GM18508 (cell line): ENCODE measurements at regions not wholly inside any gene's neighbourhood (a gene's known extent, or its start where the extent isn't known, plus 50 kb on each side); places are given as distances from the start of the nearest gene placed in this dataset.

ENCODE experiments used
- ATAC-seq: cut with Tn5 transposase; IDR thresholded peaks from one replicate; pipeline ENCODE4 v1.9.1; 2021; ENCODE audit warnings: moderate number of reproducible peaks; ENCODE audit not compliant: insufficient read depth, unreplicated experiment

DNA sequence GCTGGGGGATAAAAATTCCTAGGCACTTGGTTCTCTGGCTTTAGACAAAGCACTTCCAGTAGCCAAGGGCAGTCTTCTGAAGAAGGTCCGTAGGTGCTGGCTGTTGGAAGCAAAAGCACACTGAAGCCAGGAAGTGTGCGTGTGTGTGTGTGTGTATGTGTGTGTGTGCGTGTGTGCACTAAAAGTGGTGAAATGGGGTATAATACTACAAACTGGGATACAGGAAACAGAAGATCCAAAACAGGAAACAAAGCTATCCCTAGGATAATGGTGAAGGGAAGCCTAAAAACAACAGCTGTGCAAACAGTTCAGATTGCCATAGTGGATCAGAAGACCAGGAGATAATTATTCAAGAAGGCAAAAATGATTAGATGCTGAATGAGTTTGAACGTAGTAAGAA, 103.4 kb downstream of the IL20RB start:
- no peak for ATAC-seq

- ATAC-seq: peak; percentile 93
Measured at GRCh38 chr3:137062250-137062649, 104.5 kb downstream of the IL20RB start.

- no peak for ATAC-seq
Measured at GRCh38 chr3:137065381-137065780, 107.6 kb downstream of the IL20RB start.

DNA sequence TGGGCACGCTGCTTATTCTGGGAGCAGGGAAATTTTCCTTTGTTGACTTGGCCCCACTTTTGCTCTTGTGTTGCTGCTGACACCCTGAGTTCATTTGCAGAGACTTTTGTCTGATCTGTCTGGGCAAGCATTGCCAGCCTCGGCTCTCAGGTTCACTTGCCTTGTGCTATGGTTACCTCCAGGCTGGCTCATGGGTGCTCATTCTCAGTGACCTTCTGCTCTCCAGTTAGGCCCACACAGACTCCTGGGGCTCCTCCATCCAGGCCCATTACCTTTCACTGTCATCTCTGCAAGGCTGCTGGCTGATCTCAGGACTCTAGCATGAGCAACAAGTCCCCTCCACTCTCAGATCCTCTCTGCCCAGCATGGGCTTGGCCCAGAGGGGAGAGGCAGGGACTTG, 108.3 kb downstream of the IL20RB start:
- no peak for ATAC-seq

GRCh38 chr3:137071104-137071503, 113.3 kb downstream of the IL20RB start:
- ATAC-seq: no peak

GRCh38 chr3:137075020-137075419, 117.2 kb downstream of the IL20RB start:
- ATAC-seq: no peak

DNA sequence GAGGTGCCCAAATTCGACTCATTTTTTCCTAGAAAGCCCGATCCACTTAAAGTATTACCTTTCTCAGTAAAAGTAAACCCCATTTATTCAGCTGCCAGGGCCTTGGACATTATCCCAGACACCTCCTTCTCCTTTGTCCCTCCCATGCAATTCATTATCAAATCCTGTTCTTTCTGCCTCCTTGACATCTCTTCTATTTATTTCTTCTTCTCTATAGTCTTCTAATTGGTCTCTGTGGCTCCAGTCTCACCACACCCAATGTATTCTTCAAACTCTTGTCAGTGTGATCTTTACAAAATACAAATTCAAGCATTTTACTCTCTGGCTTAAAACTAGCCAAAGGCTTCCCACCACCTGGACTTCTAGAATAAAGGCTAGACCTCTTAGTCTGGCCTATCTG, 120.3 kb downstream of the IL20RB start:
- no peak for ATAC-seq

DNA sequence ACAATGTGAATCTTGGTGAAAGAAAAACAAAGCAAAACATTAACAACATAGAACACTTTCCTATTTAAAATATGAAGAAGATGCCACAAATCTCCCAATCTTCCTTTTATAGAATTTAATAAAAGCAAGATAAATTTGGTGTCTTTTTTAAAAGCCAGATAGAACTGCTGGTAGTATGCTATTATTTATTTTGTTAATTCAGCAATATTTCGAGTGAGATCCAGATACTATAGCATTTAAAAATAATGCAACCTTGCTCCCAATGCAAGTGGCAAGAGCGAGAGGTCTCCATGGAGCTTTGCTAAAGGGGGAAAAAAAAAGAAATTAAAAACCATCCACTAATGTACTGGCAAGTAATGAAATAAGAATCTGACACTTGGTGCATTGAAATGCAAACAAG, 121.8 kb downstream of the IL20RB start:
- no peak for ATAC-seq

DNA sequence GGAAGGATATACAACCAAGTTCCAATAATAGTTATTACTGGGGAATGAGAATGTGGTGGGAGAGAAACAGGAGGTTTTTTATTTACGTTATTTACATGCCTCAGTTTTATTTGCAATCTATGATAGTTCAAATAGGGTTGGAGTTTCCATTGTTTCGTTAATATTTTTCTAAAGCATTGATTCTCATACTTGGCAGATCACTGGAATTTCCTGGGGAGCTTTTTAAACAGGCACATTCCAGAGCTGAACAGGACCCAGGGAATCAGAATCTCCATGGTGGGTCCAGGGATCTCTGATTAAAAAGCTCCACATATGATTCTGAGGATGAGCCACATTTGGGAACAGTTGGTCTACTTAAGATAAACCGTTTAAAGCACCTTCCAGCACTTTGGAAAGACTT, 123.9 kb downstream of the IL20RB start:
- ATAC-seq: no peak

- ATAC-seq: no peak
Measured at GRCh38 chr3:137082763-137083162, 125.0 kb downstream of the IL20RB start.

DNA sequence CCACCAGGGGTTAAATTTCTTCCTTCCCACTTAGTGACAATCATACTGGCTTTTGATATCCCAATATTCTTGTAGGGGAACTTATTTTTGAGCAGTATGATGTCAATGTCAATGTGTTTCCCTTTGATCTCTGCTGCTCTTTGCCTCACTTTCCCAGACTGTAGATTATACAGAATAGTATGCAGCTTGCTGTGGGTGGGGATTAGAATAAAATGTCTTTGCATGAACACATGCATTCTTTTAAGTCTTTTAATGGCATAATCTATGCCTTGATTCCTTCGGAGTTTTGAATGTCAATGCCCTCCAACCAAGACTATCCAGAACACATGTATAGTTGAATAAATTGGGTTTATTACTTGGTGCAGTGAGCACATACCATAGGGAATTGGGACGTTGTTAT, 125.5 kb downstream of the IL20RB start:
- ATAC-seq: no peak

DNA sequence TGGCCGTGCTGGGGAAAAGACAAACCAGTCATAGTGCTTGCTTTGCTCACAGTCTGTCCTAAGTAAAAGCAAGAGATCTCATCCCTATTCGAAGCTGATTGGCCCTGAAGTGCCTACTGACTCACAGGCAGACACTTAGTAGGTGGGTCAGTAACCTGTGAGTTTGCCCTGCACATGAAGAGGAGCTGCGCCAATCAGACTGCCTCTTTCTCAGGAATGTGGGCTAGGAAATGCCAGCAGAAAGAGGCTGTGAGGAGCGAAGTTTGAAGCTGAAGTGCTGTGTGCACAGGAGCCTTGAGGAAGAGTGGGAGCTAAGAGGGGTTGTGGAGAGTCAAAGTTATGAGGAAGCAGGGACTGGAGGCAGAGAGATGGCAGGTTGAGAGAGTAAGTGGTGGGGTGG, 126.8 kb downstream of the IL20RB start:
- ATAC-seq: no peak

DNA sequence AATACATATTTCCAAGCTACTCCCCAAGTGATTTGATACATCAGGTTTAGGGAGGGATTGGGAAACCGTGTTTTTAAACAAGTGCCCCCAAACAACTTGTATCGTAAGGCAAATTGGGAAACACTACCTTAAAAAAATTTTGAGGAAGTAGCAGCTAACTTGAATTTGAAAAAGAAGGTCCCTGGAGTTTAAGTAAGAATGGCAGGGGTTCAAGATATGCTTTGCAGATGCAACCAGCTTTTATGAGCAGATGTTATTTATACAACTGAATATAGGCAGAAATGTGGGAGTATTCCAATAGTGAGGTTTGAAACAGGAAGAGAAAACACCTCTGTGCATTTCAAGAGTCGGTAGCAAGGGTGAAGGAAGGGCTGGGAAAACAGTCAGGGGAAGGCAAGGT, 139.6 kb downstream of the IL20RB start:
- no peak for ATAC-seq

GRCh38 chr3:137097852-137098251, 140.1 kb downstream of the IL20RB start:
- no peak for ATAC-seq

DNA sequence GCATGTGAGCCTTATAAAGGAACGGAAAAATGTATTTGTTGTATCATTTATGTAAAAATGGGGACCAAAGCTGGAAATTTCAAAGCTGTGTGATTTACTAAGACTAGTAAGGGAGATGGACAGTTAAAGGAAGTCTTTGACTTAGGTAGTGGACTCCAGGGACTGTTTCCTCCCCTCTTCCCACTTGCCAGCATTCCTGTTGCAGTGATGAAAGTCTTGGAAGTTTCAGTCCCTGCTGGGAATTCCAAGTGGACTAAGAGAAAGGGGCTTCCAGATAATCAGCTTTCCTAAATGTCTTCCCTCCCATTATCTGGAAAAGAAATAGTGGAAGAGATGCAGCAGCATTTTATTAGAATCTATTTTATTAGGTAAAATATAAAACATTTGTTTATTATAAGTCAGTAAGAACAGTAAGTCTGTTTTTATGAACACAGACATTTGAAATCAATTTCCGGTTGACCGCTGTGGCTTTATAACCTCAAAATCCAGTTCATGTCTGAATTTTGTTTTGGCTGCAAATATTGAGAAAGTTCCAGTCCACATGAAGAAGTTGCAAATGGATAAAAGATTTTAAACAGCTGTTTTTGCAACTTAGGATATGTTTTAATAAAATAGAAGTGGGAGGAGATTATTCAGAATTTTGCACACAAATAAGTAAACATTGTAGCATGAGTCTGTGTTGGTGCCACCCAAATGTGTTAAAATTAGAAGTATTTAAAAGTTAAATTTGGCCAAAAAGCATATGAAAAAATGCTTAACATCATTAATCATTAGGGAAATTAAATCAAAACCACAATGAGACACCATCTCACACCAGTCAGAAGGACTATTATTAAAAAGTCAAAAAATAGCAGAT, 141.8 kb downstream of the IL20RB start:
- no peak for ATAC-seq

GRCh38 chr3:137100326-137100725, 142.5 kb downstream of the IL20RB start:
- no peak for ATAC-seq

DNA sequence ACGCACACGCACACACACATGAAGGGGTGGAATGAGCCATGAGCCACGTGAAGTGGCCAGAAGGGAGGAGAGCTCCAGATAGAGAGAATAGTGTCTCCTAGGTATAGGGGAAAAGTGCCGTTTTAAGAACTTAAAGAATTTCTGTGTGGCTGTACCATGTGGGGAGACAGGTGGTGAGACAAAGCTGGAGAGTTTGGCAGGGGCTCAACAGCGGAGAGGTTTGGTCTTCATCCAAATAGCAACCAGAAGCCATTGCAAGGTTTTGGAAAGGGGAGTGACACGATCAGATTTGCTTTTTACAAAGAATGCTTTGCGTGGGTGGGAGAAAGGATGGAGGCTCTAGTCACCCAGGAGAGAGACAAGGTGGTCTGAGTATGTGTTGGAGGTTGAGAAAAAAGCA, 146.0 kb downstream of the IL20RB start:
- ATAC-seq: no peak

DNA sequence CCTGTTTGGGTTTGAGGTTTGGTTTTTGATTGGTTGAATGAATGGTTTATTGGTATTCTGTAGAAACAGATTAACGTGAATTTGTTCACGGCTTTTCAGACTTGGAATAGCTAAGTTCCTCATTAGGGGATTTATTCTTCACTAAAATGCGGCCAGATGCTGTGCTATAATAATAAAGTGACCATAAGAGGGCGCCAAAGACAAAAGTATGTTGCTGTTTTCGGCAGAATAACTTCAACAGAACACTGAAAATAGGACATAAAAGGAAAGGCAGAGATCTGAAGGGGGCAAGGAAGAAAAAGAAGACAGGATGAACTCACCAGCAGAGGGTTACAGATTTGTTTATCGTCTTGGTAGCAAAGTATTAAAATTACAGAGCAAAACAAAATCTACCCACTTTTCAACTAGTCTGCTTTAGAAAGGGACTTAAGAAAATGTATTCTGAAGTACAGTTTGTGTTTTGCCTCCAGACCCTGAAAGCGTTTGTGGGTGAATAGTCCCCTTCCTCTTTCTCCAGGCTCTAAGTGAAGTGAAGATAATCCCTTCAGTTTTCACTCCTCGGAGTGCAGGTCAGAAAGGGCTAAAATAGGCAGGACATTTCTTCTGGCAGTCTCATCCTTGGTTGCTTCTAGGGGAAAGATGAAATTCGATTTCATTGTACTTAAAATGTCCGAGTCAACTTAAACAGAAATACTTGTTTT, 147.6 kb downstream of the IL20RB start:
- ATAC-seq: no peak

- ATAC-seq: no peak
Measured at GRCh38 chr3:137106612-137107240, 148.9 kb downstream of the IL20RB start.

- no peak for ATAC-seq
Measured at GRCh38 chr3:137108699-137109440, 151.1 kb downstream of the IL20RB start.
